ENCODE measurements at regions not wholly inside any gene's neighbourhood (a gene's known extent, or its start where the extent isn't known, plus 50 kb on each side); places are given as distances from the start of the nearest gene placed in this dataset.

- no peak overlapping the region for H3K27ac Mint-ChIP-seq (ENCODE audit: unreplicated experiment)
- no peak for TF ChIP-seq CTCF (IDR thresholded peaks at IDR 0.05; ENCODE audit: partially characterized antibody, unreplicated experiment)
Observed at GRCh38 chr4:124184792-124185191, 527.7 kb downstream of the ANKRD50 start.

GRCh38 chr4:124188595-124188994 lies 523.9 kb downstream of the ANKRD50 start:
- Mint-ChIP-seq H3K36me3 (ENCODE audit: unreplicated experiment) (no peaks in the 10 kb centered on the region), H3K4me1 (ENCODE audit: low read depth, unreplicated experiment) (no peaks in the 10 kb centered on the region), H3K27ac (ENCODE audit: unreplicated experiment) (no peak overlapping the region), H3K27me3 (ENCODE audit: unreplicated experiment) (no peaks in the 10 kb centered on the region), H3K4me3 (ENCODE audit: unreplicated experiment) (no peak overlapping the region), H3K9me3 (ENCODE audit: unreplicated experiment) (no peaks in the 10 kb centered on the region)
- DNase-seq: no peak
- TF ChIP-seq CTCF (IDR thresholded peaks at IDR 0.05; ENCODE audit: partially characterized antibody, unreplicated experiment): no peak

More at GRCh38 chr4:124184792-124185191, 527.7 kb downstream of the ANKRD50 start:
- Mint-ChIP-seq H3K4me3 (ENCODE audit: unreplicated experiment) (no peak overlapping the region), H3K36me3 (ENCODE audit: unreplicated experiment) (no peaks in the 10 kb centered on the region), H3K9me3 (ENCODE audit: unreplicated experiment) (peaks cover 1% of the 10 kb centered on the region), H3K4me1 (ENCODE audit: low read depth, unreplicated experiment) (no peaks in the 10 kb centered on the region), H3K27me3 (ENCODE audit: unreplicated experiment) (no peaks in the 10 kb centered on the region)
- DNase-seq: no peak

- Mint-ChIP-seq H3K9me3 (ENCODE audit: unreplicated experiment) (no peaks in the 10 kb centered on the region), H3K27ac (ENCODE audit: unreplicated experiment) (no peak overlapping the region), H3K4me3 (ENCODE audit: unreplicated experiment) (no peak overlapping the region), H3K27me3 (ENCODE audit: unreplicated experiment) (no peaks in the 10 kb centered on the region), H3K4me1 (ENCODE audit: low read depth, unreplicated experiment) (no peaks in the 10 kb centered on the region), H3K36me3 (ENCODE audit: unreplicated experiment) (no peaks in the 10 kb centered on the region)
- TF ChIP-seq CTCF (IDR thresholded peaks at IDR 0.05; ENCODE audit: partially characterized antibody, unreplicated experiment): no peak
- DNase-seq: no peak
Observed at GRCh38 chr4:124189545-124189944, 523.0 kb downstream of the ANKRD50 start.

- no peak overlapping the region for H3K27ac Mint-ChIP-seq (ENCODE audit: unreplicated experiment)
- no peak overlapping the region for H3K4me3 Mint-ChIP-seq (ENCODE audit: unreplicated experiment)
- H3K36me3 Mint-ChIP-seq (ENCODE audit: unreplicated experiment): no peaks in the 10 kb centered on the region
Observed at GRCh38 chr4:124191329-124191728, 521.2 kb downstream of the ANKRD50 start.

GRCh38 chr4:124192544-124192943 lies 520.0 kb downstream of the ANKRD50 start:
- Mint-ChIP-seq H3K4me3 (ENCODE audit: unreplicated experiment) (no peak overlapping the region), H3K27ac (ENCODE audit: unreplicated experiment) (no peak overlapping the region), H3K9me3 (ENCODE audit: unreplicated experiment) (no peaks in the 10 kb centered on the region), H3K36me3 (ENCODE audit: unreplicated experiment) (no peaks in the 10 kb centered on the region), H3K27me3 (ENCODE audit: unreplicated experiment) (no peaks in the 10 kb centered on the region), H3K4me1 (ENCODE audit: low read depth, unreplicated experiment) (no peaks in the 10 kb centered on the region)
- no peak for TF ChIP-seq CTCF (IDR thresholded peaks at IDR 0.05; ENCODE audit: partially characterized antibody, unreplicated experiment)
- DNase-seq: no peak

More at GRCh38 chr4:124191329-124191728, 521.2 kb downstream of the ANKRD50 start:
- Mint-ChIP-seq H3K4me1 (ENCODE audit: low read depth, unreplicated experiment) (no peaks in the 10 kb centered on the region), H3K9me3 (ENCODE audit: unreplicated experiment) (no peaks in the 10 kb centered on the region), H3K27me3 (ENCODE audit: unreplicated experiment) (no peaks in the 10 kb centered on the region)
- TF ChIP-seq CTCF (IDR thresholded peaks at IDR 0.05; ENCODE audit: partially characterized antibody, unreplicated experiment): no peak
- no peak for DNase-seq

Measured in glutamatergic neuron (in vitro differentiated cells).